ENCODE measurements at regions not wholly inside any gene's neighbourhood (a gene's known extent, or its start where the extent isn't known, plus 50 kb on each side); places are given as distances from the start of the nearest gene placed in this dataset.
"Not testable (repeated sequence)": the region's sequence is repeated elsewhere in the genome, so short reads cannot be mapped to it uniquely, and the experiment has no call there.

DNA sequence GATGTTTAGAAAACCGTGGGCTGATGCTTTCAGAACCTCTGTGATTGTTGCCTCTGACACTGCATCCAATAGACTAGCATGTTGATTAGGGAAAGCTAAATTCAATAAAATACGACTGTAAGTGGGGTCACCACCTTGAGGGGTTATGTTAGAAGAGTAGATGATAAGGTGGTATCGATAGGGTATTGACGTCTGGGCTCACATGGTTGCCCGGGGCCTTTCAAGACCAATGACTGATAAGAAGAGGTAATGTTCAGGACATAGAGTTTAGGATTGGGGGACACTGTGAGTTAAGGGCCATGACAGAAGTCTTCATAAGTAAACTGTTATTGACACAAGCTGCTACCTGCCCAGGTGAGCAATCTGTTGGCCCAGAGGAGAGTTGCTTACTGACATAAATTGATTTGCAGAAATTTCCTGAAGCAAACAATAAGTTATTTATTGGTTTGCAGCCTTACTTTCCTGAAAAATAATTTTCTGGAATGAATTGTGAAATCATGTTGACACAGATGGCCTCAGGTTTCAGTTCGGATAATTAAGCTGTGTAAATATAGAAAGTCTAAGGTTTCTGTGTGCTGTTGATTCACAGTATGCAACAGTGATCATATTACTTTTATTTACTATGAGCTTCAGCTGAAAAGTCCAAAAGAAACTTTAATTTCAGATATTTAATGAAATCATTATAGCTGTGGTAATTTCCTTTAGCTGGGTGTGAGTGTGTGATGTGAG lies 289.9 kb upstream of the PRSS16 start:
- peak; percentile 3 to 24 for DNase-seq

- DNase-seq, result not testable (repeated sequence)
Observed at GRCh38 chr6:26961236-26961635, 286.3 kb upstream of the PRSS16 start.

- no peak for DNase-seq
Observed at GRCh38 chr6:27002447-27002846, 245.1 kb upstream of the PRSS16 start.

GRCh38 chr6:27007020-27007419 lies 240.5 kb upstream of the PRSS16 start:
- no peak for DNase-seq

DNA sequence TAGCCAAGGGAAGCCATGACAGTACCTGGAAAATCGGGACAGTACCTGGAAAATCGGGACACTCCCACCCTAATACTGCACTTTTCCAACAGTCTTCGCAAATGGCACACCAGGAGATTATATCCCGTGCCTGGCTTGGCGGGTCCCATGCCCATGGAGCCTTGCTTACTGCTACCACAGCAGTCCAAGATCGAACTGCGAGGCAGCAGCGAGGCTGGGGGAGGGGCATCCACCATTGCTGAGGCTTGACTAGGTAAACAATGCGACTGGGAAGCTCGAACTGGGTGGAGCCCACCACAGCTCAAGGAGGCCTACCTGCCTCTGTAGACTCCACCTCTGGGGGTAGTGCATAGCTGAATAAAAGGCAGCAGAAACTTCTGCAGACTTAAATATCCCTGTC lies 238.9 kb upstream of the PRSS16 start:
- not testable (repeated sequence) for DNase-seq

- DNase-seq, result not testable (repeated sequence)
Observed at GRCh38 chr6:27014053-27014452, 233.4 kb upstream of the PRSS16 start.

GRCh38 chr6:27016689-27017088 lies 230.8 kb upstream of the PRSS16 start:
- no peak for DNase-seq

DNA sequence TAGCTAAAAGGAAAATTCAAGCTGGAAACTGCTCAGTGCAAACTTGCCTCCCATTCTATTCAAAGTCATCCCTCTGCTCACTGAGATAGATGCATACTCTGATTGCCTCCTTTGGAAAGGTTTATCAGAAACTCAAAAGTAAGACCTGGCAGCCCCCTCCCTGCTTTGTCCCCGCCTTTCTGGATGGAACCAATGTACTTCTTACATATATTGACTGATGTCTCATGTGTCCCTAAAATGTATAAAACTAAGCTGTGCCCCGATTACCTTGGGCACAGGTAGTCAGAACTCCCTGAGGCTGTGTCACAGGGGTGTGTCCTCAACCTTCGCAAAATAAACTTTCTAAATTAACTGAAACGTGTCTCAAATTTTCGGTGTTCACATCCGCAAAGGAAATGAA lies 229.1 kb upstream of the PRSS16 start:
- DNase-seq, result not testable (repeated sequence)

DNA sequence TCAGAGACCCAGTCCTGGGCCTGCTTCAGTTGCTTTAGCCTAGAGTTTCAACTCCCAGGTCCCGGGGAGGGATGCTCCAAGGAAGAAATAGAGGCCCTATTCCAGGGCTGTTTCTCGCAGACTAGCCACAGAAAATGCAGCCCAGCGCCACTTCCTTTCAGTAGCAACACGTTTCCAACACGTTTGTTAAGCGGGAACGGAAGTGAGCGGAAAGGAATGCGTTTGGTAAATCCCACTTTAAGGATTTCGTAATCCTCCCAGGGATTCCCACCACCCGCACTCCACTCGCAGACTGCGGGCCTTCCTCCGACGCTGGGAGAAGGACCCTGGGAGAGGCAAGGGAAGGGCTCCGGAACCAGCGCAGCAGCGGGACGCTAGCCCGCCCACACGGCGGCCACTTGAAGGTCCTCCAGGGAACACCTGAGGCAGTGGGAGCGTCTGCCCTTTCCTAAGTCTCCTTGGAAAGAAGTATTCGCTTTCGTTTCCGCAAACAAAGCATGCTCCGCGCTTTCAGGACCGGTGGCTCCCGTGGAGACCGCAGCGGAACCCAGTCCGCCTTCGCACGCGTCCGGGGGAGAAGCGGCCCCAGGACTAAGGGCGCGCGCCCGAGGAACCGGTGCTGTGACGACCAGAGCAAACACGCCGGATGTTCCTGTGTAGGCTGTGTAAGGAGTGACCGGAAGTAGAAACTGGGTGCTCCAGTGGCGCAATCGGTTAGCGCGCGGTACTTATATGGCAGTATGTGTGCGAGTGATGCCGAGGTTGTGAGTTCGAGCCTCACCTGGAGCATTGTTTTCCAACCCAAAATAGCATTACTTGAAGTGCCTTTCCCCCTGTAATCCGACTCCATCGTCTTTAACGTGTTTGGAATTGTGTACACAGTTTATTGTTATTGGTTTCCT lies 227.6 kb upstream of the PRSS16 start:
- DNase-seq, result no peak

- no peak for DNase-seq
Observed at GRCh38 chr6:27020553-27020880, 227.0 kb upstream of the PRSS16 start.

GRCh38 chr6:27023664-27024063 lies 223.8 kb upstream of the PRSS16 start:
- no peak for DNase-seq

- DNase-seq, result no peak
Observed at GRCh38 chr6:27025351-27025750, 222.2 kb upstream of the PRSS16 start.

DNA sequence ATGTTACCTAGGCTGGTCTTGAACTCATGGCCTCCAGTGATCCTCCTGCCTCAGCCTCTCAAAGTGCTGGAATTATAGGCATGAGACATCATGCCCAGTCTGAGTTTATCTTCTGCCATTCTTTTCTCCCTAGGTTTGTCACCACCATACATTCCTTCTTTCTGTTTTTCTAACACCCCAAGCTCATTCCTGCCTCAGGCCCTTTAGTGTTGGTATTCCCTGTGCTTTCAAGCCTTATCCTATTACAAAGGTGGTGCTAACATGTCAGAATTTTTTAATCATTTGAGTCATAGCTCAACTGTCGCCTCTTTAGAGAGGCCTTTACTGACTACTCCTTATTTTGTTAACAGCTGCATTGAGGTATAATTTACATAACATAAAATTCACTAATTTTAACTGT lies 221.1 kb upstream of the PRSS16 start:
- no peak for DNase-seq

DNA sequence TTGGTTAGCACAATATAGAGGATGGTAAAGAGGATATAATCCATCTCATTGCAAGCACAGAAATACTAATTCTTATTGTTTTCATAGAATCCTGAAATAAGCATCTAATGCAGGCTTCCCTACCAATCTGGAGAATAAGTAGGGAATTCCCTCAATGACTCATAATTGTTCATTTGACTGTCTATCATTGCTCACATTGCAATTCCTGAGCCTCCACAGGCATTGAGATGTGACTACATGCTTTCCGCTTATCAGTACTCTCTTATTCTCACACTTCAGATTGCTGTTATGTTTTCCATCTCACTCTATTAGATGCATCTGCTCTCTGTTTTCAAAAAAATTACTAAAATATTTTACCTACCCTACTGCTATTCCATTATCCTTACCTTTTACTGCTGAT lies 216.2 kb upstream of the PRSS16 start:
- no peak for DNase-seq

- DNase-seq, result no peak
Observed at GRCh38 chr6:27038498-27038897, 209.0 kb upstream of the PRSS16 start.

GRCh38 chr6:27040244-27041042 lies 207.1 kb upstream of the PRSS16 start:
- DNase-seq, result no peak

- DNase-seq, result no peak
Observed at GRCh38 chr6:27043244-27043643, 204.3 kb upstream of the PRSS16 start.

- not testable (repeated sequence) for DNase-seq
Observed at GRCh38 chr6:27045131-27045530, 202.4 kb upstream of the PRSS16 start.

DNA sequence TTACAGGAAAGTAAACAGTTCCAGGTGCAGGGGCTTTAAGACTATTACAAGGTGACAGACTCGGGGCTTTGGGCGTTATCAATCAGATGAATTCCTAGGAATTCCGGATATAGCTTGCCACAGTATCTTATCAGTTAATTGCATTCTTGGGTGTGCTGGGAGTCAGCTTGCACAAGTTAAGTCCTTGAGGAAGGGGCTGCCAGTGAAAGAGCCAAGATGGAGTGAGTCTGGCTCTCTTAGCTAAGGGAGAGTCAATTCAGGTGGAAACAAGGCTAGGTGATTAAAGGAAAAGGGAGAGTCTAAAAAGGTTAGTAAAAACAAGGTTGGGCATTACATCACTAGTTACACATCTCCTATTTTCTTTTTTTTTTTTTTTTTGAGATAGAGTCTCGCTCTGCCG lies 199.8 kb upstream of the PRSS16 start:
- not testable (repeated sequence) for DNase-seq

DNA sequence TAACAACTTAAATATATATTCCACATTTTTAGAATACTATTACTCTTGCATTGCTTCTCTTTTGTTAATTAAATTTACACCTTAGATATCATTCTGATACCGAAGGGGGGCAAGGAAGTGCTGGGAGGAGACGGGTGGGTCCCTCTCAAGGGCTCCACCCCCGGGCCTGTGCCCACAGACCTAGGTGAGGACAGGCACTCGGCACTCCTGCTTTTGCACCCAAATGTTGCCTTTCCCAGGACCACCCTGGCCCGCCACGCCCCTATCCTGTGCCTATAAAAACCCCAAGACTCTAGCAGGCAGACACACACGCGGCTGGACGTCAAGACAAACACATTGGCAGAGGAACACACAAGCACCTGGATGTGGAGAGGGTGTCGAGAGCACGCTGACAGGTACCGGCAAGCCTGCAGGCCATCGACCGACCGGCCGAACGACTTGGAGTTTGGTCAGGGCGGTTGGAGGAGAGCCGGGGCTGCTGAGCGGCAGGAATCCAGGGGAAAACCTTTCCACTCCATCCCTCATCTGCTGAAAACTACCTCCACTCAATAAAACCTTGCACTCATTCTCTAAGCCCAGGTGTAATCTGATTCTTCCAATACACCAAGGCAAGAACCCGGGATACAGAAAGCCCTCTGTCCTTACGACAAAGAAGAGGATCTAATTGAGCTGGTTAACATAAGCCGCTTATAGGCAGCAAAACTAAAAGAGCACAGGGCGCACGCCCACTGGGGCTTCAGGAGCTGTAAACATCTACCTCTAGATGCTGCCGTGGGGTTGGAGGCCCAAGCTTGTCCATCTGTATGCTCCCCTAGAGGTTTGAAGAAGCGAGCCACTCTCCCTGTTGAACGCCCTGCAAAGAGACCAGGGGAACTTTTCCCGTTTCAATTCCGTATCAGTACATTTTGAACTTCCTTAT lies 197.4 kb upstream of the PRSS16 start:
- DNase-seq, result no peak

DNA sequence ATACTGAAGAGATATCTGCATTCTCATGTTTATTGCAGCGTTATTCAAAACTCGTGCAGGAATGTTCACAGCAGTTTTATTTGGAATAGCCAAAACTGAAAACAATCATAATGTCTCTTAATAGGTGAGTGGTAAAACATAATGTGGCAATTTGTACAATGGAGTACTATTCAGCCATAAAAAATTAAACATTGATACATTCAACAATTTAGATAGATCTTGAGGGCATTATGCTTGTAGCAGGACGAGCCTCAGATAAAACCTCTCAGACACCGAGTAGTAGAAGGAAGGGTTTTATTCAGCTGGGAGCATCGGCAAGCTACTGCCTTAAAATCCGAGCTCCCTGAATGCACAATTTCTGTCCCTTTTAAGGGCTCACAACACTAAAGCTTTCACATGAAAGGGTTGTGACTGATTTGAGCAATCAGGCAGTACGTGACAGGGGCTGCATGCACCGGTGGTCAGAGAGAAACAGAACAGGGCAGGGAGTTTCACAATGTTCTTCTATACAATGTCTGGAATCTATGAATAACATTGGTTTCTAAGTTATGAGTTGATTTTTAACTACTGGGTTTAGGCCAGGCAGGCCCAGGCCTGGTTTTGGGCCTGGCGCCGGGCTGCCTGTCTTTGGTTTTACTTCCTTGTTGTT lies 195.3 kb upstream of the PRSS16 start:
- not testable (repeated sequence) for DNase-seq

- no peak for DNase-seq
Observed at GRCh38 chr6:27052731-27053082, 194.8 kb upstream of the PRSS16 start.
